K562 (cell line): ENCODE measurements at regions not wholly inside any gene's neighbourhood (a gene's known extent, or its start where the extent isn't known, plus 50 kb on each side); places are given as distances from the start of the nearest gene placed in this dataset.

Source experiments
- ATAC-seq: fragments of 200-7000 bp; cut with Tn5 transposase; 3 replicates; pipeline ENCODE4 v1.9.1; 2020; ENCODE audit warnings: moderate library complexity
- BruUV-seq: library from RNA; stranded (reverse); fragments of 400-500 nt; replicated peaks from 2 replicates; lab custom pipeline; 2021; lab: Mats Ljungman, UMichigan
- CTCF ChIA-PET: fragments of 300-600 bp; formaldehyde crosslinking; extraction: SDS; loops from one replicate; lab custom pipeline; 2021; ENCODE audit warnings: low intra/inter-chr PET ratio; lab: Yijun Ruan, JAX
- POLR2A ChIA-PET: fragments of 300-600, 350-650 bp; sonication (Branson Sonifier 250); formaldehyde crosslinking; extraction: SDS; loops from one replicate; lab custom pipeline; 2021; ENCODE audit warnings: antibody characterized with exemption, inconsistent platforms; lab: Yijun Ruan, JAX
- DNase-seq, 4 experiments: peaks; one replicate each; pipeline versions ENCODE4 v3.0.0 to v3.0.0-alpha.2; 2011 to 2018; ENCODE audit warnings: low spot score in 3 of 4, mixed read lengths in 3 of 4; ENCODE audit errors: extremely low read depth in 1 of 4
- FAIRE-seq: peaks from 2 replicates; lab custom pipeline; 2011; peaks lifted over from hg19 to GRCh38; lab: Jason Lieb, UNC
- H2AFZ ChIP-seq: 2 replicates; pipeline ENCODE4 v1.6.0; 2011; ENCODE audit warnings: low read depth, low read length, control low read depth, inconsistent platforms
- H3K27ac ChIP-seq: fragments of 200-600 bp; 3 replicates; pipeline ENCODE4 v1.8.0; 2011; ENCODE audit warnings: low read depth, mild to moderate bottlenecking, control low read depth, inconsistent platforms, low read length, moderate library complexity, mixed read lengths; ENCODE audit errors: extremely low read depth
- H3K27me3 ChIP-seq, 2 experiments: fragments of 300-600 bp in 1 of 2; 2 replicates in 1 of 2; 3 replicates in 1 of 2; pipeline versions ENCODE4 v1.6.0 to v1.8.0; 2011; ENCODE audit warnings: inconsistent platforms in 2 of 2, low read length in 2 of 2, mild to moderate bottlenecking in 1 of 2, mixed read lengths in 1 of 2, moderate library complexity in 1 of 2; ENCODE audit not compliant: control insufficient read depth in 2 of 2, insufficient read depth in 2 of 2
- H3K36me3 ChIP-seq: fragments of 300-600 bp; 3 replicates; pipeline ENCODE4 v1.8.0; 2011; ENCODE audit warnings: mild to moderate bottlenecking, low read length, inconsistent platforms; ENCODE audit not compliant: control insufficient read depth, insufficient read depth
- H3K4me1 ChIP-seq, 2 experiments: fragments of 200-600 bp in 1 of 2; replicated peaks in 1 of 2; 2 replicates in 1 of 2; 3 replicates in 1 of 2; pipeline versions ENCODE4 v1.5.1 to v1.8.0; 2011; ENCODE audit warnings: inconsistent platforms in 2 of 2, low read length in 2 of 2, mild to moderate bottlenecking in 1 of 2, mixed read lengths in 1 of 2, moderate library complexity in 1 of 2; ENCODE audit not compliant: control insufficient read depth in 2 of 2, insufficient read depth in 2 of 2
- H3K4me2 ChIP-seq: 2 replicates; pipeline ENCODE4 v1.6.1; 2011; ENCODE audit warnings: low read length, control low read depth, inconsistent platforms, mixed read lengths; ENCODE audit not compliant: insufficient read depth
- H3K4me3 ChIP-seq: fragments of 200-600 bp; sonication (generic), shearing (Covaris generic); 2 replicates; pipeline ENCODE4 v1.5.1; 2016; ENCODE audit warnings: control low read depth, inconsistent platforms
- H3K79me2 ChIP-seq: fragments of 200-600 bp; 3 replicates; pipeline ENCODE4 v1.8.0; 2011; ENCODE audit warnings: low read length, inconsistent platforms; ENCODE audit not compliant: control insufficient read depth, insufficient read depth
- H3K9ac ChIP-seq, 2 experiments: 2 replicates each; pipeline versions ENCODE4 v1.6.0 to v1.6.1; 2011; ENCODE audit warnings: low read depth in 2 of 2, low read length in 2 of 2, control low read depth in 1 of 2, inconsistent platforms in 1 of 2, mild to moderate bottlenecking in 1 of 2, mixed read lengths in 1 of 2; ENCODE audit not compliant: insufficient read depth in 1 of 2
- H3K9me1 ChIP-seq: one replicate; pipeline ENCODE4 v1.6.0; 2011; ENCODE audit warnings: inconsistent platforms, mild to moderate bottlenecking, low read length, moderate library complexity; ENCODE audit not compliant: control insufficient read depth, insufficient read depth
- H3K9me3 ChIP-seq: replicated peaks from 2 replicates; pipeline ENCODE4 v1.5.1; 2011; ENCODE audit warnings: low read depth, low read length, inconsistent platforms; ENCODE audit not compliant: control insufficient read depth, insufficient read depth
- H4K20me1 ChIP-seq: replicated peaks from 2 replicates; pipeline ENCODE4 v1.6.1; 2011; ENCODE audit warnings: low read length, inconsistent platforms, mixed read lengths; ENCODE audit not compliant: control insufficient read depth, insufficient read depth
- DNMT1 ChIP-seq: fragments of 450-650 bp; IDR thresholded peaks from 2 replicates; pipeline ENCODE4 v1.6.1; 2016; ENCODE audit warnings: antibody characterized with exemption, mild to moderate bottlenecking
- EGR1 ChIP-seq: fragments of 450-650 bp; conservative IDR thresholded peaks from 2 replicates; pipeline ENCODE4 v1.6.1; 2017; ENCODE audit warnings: mild to moderate bottlenecking
- NFE2 ChIP-seq: IDR thresholded peaks from 2 replicates; pipeline ENCODE4 v1.6.1; 2014; ENCODE audit warnings: antibody characterized with exemption, low read depth
- OTX1 ChIP-seq: fragments of 450-650 bp; formaldehyde crosslinking; IDR thresholded peaks from 2 replicates; pipeline ENCODE4 v1.4.0; 2022; ENCODE audit warnings: mild to moderate bottlenecking
- RCOR1 ChIP-seq, 2 experiments: IDR thresholded peaks; 2 replicates each; pipeline ENCODE4 v1.6.1; 2012; ENCODE audit warnings: low read depth in 2 of 2, low read length in 2 of 2, borderline replicate concordance in 1 of 2, improper control_type of control experiment in 1 of 2
- THRB ChIP-seq: fragments of 450-650 bp; formaldehyde crosslinking; conservative IDR thresholded peaks from 2 replicates; pipeline ENCODE4 v1.4.0; 2022; ENCODE audit warnings: mild to moderate bottlenecking, missing genetic modification characterization
- ZBTB40 ChIP-seq, 2 experiments: fragments of 450-650 bp in 1 of 2; sonication (generic) in 1 of 2; formaldehyde crosslinking in 1 of 2; IDR thresholded peaks; 2 replicates each; pipeline versions ENCODE4 v1.7.1 to v1.9.0; 2016 to 2022; ENCODE audit warnings: inconsistent platforms in 1 of 2, mild to moderate bottlenecking in 1 of 2, missing genetic modification reagents in 1 of 2
- ZFX ChIP-seq: sonication (generic); formaldehyde crosslinking; IDR thresholded peaks from 2 replicates; pipeline ENCODE4 v1.8.0; 2022; ENCODE audit warnings: mild to moderate bottlenecking, missing genetic modification reagents, moderate library complexity
- ZNF239 ChIP-seq: fragments of 250-450 bp; sonication (Bioruptor Pico); IDR thresholded peaks from 2 replicates; pipeline ENCODE4 v1.4.0; 2020; ENCODE audit warnings: mild to moderate bottlenecking
- ZNF696 ChIP-seq: fragments of 250-450 bp; sonication (Bioruptor Pico); conservative IDR thresholded peaks from 2 replicates; pipeline ENCODE4 v1.4.0; 2020; ENCODE audit warnings: mild to moderate bottlenecking, moderate library complexity
- ZNF778 ChIP-seq: fragments of 450-650 bp; formaldehyde crosslinking; IDR thresholded peaks from 2 replicates; pipeline ENCODE4 v1.4.0; 2020; ENCODE audit warnings: mild to moderate bottlenecking, moderate library complexity
- WGBS: fragments of 100-300 bp; shearing (Covaris generic); methylation state at CpG from one replicate; pipeline ENCODE4 v1.1.6; 2016; ENCODE audit warnings: low coverage, mixed read lengths; ENCODE audit not compliant: insufficient coverage; ENCODE audit errors: missing lambda C conversion rate; 5-methylcytosine and 5-hydroxymethylcytosine counted together
- in situ Hi-C: fragments of 300-500 bp; cut with MboI; formaldehyde crosslinking; loops from 4 replicates; pipeline ENCODE4 v1.15.0; 2018; ENCODE audit warnings: inconsistent platforms, mixed read lengths
- intact Hi-C: fragments of 100-400 bp; cut with micrococcal nuclease; formaldehyde crosslinking; loops from 2 replicates; pipeline ENCODE4 v1.14.2; 2022

GRCh38 chr4:157689476-157689875 is 468.9 kb downstream of the GRIA2 start:
- Histone ChIP-seq H3K9me1 (no peaks in the 10 kb centered on the region), H4K20me1 (no peaks in the 10 kb centered on the region), H3K4me2 (no peak overlapping the region), H3K4me1 (no peaks in the 10 kb centered on the region)
- DNase-seq = no peak
- intact Hi-C loops = no loop called here
- no peak for TF ChIP-seq ZNF696
- TF ChIP-seq ZBTB40 (IDR thresholded peaks at IDR 0.05) = no peak
- TF ChIP-seq ZBTB40 (CRISPR knock-in tag; IDR thresholded peaks at IDR 0.05) = no peak
- TF ChIP-seq THRB (CRISPR knock-in tag) = no peak
- no peak for TF ChIP-seq NFE2
- no peak for TF ChIP-seq OTX1 (CRISPR knock-in tag)
- TF ChIP-seq ZNF239 = no peak
- TF ChIP-seq ZNF778 (CRISPR knock-in tag) = no peak
- no peak for TF ChIP-seq DNMT1
- no peak for TF ChIP-seq RCOR1 (IDR thresholded peaks at IDR 0.05; ENCODE audit: borderline replicate concordance in 1 of 2, low read depth in 2 of 2, low read length in 2 of 2)
- TF ChIP-seq ZFX (CRISPR knock-in tag) = no peak
- TF ChIP-seq EGR1 = no peak
- TF ChIP-seq, all 486 proteins: peak for 0
- no peak overlapping the region for H2AFZ ChIP-seq
- no peaks in the 10 kb centered on the region for H3K36me3 ChIP-seq
- H3K27me3 ChIP-seq = no peaks in the 10 kb centered on the region
- H3K4me3 ChIP-seq = no peak overlapping the region
- no peaks in the 10 kb centered on the region; the same call in 1 of the 2 replicates for H3K9me3 ChIP-seq
- no TSS peak for BruUV-seq
- CTCF ChIA-PET = no interaction called here
- H3K9ac ChIP-seq = no peak overlapping the region
- ATAC-seq = no peak
- no peak overlapping the region for H3K27ac ChIP-seq
- 0% methylated on average over 1 of the region's 1 CpG for WGBS
- H3K79me2 ChIP-seq = no peaks in the 10 kb centered on the region
- in situ Hi-C loops = no loop called here
- POLR2A ChIA-PET = no interaction called here
- FAIRE-seq = no peak
